Thoracic aorta (tissue), 2 donors: ENCODE measurements at regions not wholly inside any gene's neighbourhood (a gene's known extent, or its start where the extent isn't known, plus 50 kb on each side); places are given as distances from the start of the nearest gene placed in this dataset.

Experiments used
- ATAC-seq: fragments of 150-250 bp; one replicate; pipeline ENCODE4 v1.8.0; 2017; ENCODE audit warnings: low read depth; ENCODE audit not compliant: insufficient number of reproducible peaks, low FRiP score
- DNase-seq: peaks from one replicate; pipeline ENCODE4 v3.0.0-alpha.2; 2020; ENCODE audit warnings: low spot score
- H3K27ac ChIP-seq, 2 donors: fragments of 200-600 bp; sonication (generic); 1 replicate in 1 of 2; 2 replicates in 1 of 2; pipeline ENCODE4 v1.5.1; 2016; ENCODE audit warnings: mild to moderate bottlenecking in 2 of 2, moderate library complexity in 2 of 2
- H3K27me3 ChIP-seq: fragments of 200-600 bp; sonication (generic); replicated peaks from 2 replicates; pipeline ENCODE4 v1.6.0; 2016; ENCODE audit warnings: mild to moderate bottlenecking; ENCODE audit not compliant: insufficient read depth
- H3K36me3 ChIP-seq: fragments of 200-600 bp; sonication (generic); one replicate; pipeline ENCODE4 v1.5.1; 2016
- H3K4me1 ChIP-seq, 2 donors: fragments of 200-600 bp; sonication (generic); 1 replicate in 1 of 2; 2 replicates in 1 of 2; pipeline versions ENCODE4 v1.5.1 to v1.6.0; 2016; ENCODE audit warnings: low read depth in 2 of 2, mild to moderate bottlenecking in 1 of 2; ENCODE audit not compliant: control insufficient read depth in 1 of 2
- H3K4me3 ChIP-seq: fragments of 200-600 bp; sonication (generic); 2 replicates; pipeline ENCODE4 v1.5.1; 2016; ENCODE audit warnings: mild to moderate bottlenecking
- H3K9me3 ChIP-seq: fragments of 200-600 bp; sonication (generic); 2 replicates; pipeline ENCODE4 v1.5.1; 2016
- TF ChIP-seq, protein P1 (sequence below): fragments of 200-600 bp; sonication (generic); IDR thresholded peaks from one replicate; pipeline ENCODE4 v1.5.1; 2019; ENCODE audit warnings: antibody characterized with exemption

GRCh38 chr13:47481536-47481935 is 519.5 kb downstream of the SUCLA2 start:
- DNase-seq (no peak), ATAC-seq (no peak)
- Histone ChIP-seq H3K27me3 (no peaks in the 10 kb centered on the region), H3K36me3 (no peaks in the 10 kb centered on the region), H3K27ac (no peak overlapping the region), H3K4me3 (no peak overlapping the region), H3K4me1 (no peaks in the 10 kb centered on the region), H3K9me3 (no peaks in the 10 kb centered on the region)
- TF ChIP-seq, protein P1, sequence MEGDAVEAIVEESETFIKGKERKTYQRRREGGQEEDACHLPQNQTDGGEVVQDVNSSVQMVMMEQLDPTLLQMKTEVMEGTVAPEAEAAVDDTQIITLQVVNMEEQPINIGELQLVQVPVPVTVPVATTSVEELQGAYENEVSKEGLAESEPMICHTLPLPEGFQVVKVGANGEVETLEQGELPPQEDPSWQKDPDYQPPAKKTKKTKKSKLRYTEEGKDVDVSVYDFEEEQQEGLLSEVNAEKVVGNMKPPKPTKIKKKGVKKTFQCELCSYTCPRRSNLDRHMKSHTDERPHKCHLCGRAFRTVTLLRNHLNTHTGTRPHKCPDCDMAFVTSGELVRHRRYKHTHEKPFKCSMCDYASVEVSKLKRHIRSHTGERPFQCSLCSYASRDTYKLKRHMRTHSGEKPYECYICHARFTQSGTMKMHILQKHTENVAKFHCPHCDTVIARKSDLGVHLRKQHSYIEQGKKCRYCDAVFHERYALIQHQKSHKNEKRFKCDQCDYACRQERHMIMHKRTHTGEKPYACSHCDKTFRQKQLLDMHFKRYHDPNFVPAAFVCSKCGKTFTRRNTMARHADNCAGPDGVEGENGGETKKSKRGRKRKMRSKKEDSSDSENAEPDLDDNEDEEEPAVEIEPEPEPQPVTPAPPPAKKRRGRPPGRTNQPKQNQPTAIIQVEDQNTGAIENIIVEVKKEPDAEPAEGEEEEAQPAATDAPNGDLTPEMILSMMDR = no peak

DNA sequence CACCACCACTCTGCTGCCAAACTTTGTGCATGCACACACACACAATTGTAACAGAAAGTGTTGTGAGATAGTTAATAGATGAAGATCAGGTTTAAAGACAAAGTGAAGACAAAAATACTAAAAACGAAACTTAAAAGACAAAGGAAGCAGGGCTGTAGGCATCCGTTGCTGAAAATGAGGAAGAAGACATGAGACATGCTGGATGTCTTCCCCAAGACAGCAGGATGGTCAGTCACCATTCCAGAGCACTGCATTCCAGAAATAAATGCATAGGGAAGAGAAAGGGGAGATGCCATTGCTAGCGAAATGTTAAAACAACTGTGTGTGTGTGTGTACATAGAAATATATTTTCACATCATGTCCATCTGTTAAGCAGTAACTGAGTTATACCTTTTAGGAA is 520.1 kb downstream of the SUCLA2 start:
- Histone ChIP-seq H3K9me3 (no peaks in the 10 kb centered on the region), H3K36me3 (no peaks in the 10 kb centered on the region), H3K27ac (no peak overlapping the region), H3K4me3 (no peak overlapping the region), H3K4me1 (no peaks in the 10 kb centered on the region), H3K27me3 (no peaks in the 10 kb centered on the region)
- TF ChIP-seq, protein P1 = no peak
- ATAC-seq = no peak
- no peak for DNase-seq

- no peaks in the 10 kb centered on the region for H3K9me3 ChIP-seq
- no peak overlapping the region for H3K4me3 ChIP-seq
- H3K4me1 ChIP-seq = no peaks in the 10 kb centered on the region
- ATAC-seq (no peak), DNase-seq (no peak)
- no peak overlapping the region for H3K27ac ChIP-seq
- no peaks in the 10 kb centered on the region for H3K36me3 ChIP-seq
- TF ChIP-seq, protein P1 = no peak
- H3K27me3 ChIP-seq = no peaks in the 10 kb centered on the region
Measured at GRCh38 chr13:47480121-47480520, 521.0 kb downstream of the SUCLA2 start.

GRCh38 chr13:47478985-47479384 is 522.1 kb downstream of the SUCLA2 start:
- no peak for ATAC-seq
- Histone ChIP-seq H3K27ac (no peak overlapping the region), H3K4me1 (no peaks in the 10 kb centered on the region), H3K27me3 (no peaks in the 10 kb centered on the region), H3K9me3 (no peaks in the 10 kb centered on the region), H3K4me3 (no peak overlapping the region), H3K36me3 (no peaks in the 10 kb centered on the region)
- DNase-seq = no peak
- TF ChIP-seq, protein P1 = no peak

DNA sequence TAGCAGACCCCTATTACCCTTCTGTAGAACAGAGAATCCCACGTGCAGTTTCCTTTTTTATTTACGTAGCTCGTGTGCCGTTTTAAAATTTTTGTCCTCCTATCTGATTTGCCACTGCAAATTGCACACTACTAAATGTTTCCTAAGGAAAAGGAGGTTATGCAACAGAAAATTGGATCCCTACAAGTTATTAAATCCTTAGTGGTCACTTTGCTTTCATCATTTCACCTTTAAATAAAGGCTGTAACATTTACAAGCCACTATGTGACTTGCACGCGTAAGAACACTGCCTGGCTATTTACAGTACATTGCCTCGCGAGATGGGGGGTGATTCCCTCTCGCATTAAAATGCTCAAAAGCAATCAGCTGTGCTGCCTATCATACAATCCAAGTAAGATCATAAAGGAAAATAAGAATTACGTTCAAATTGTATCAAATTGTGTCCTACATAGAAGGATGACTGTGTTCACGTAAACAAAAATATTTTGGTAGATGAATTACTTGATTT is 525.6 kb downstream of the SUCLA2 start:
- TF ChIP-seq, protein P1 = no peak
- Histone ChIP-seq H3K4me1 (no peaks in the 10 kb centered on the region), H3K27ac (no peak overlapping the region), H3K36me3 (no peaks in the 10 kb centered on the region), H3K27me3 (no peaks in the 10 kb centered on the region), H3K9me3 (no peaks in the 10 kb centered on the region), H3K4me3 (no peak overlapping the region)
- ATAC-seq (no peak), DNase-seq (no peak)
